IMR-90 (cell line): ENCODE measurements at regions not wholly inside any gene's neighbourhood (a gene's known extent, or its start where the extent isn't known, plus 50 kb on each side); places are given as distances from the start of the nearest gene placed in this dataset.
A peak's percentile ranks its signal among the peaks of the same experiment; 100 is the strongest.

ENCODE experiments used
- ATAC-seq: fragments of 200-7000 bp; cut with Tn5 transposase; 2 replicates; pipeline ENCODE4 v1.9.1; 2020; ENCODE audit warnings: low read depth, mild to moderate bottlenecking, moderate library complexity
- BruUV-seq: library from RNA; stranded (reverse); fragments of 400-500 nt; replicated peaks from 2 replicates; lab custom pipeline; 2021; lab: Mats Ljungman, UMichigan
- CTCF ChIA-PET: fragments of 300-600 bp; formaldehyde crosslinking; extraction: SDS; loops from one replicate; lab custom pipeline; 2021; ENCODE audit warnings: antibody characterized with exemption; lab: Yijun Ruan, JAX
- POLR2A ChIA-PET: fragments of 300-600 bp; sonication (Branson Sonifier 250); formaldehyde crosslinking; loops from one replicate; lab custom pipeline; 2022; ENCODE audit warnings: antibody characterized with exemption; ENCODE audit not compliant: unreplicated experiment; lab: Charles Lee
- DNase-seq: peaks from one replicate; pipeline ENCODE4 v3.0.0; 2013
- H2AFZ ChIP-seq: replicated peaks from 2 replicates; pipeline ENCODE3; 2013; ENCODE audit warnings: low read length, mild to moderate bottlenecking; ENCODE audit not compliant: poor library complexity
- H2AK5ac ChIP-seq: 2 replicates; pipeline ENCODE4 v1.6.1; 2013; ENCODE audit warnings: low read depth, low read length, inconsistent platforms
- H2AK9ac ChIP-seq: replicated peaks from 2 replicates; pipeline ENCODE3; 2013; ENCODE audit warnings: mild to moderate bottlenecking, low read depth, low read length, moderate library complexity; ENCODE audit not compliant: poor library complexity
- H2BK120ac ChIP-seq: 2 replicates; pipeline ENCODE4 v1.6.1; 2013; ENCODE audit warnings: low read depth, low read length, inconsistent platforms
- H2BK15ac ChIP-seq: 3 replicates; pipeline ENCODE4 v1.6.1; 2013; ENCODE audit warnings: low read depth, low read length, inconsistent platforms
- H2BK20ac ChIP-seq: 2 replicates; pipeline ENCODE4 v1.6.1; 2013; ENCODE audit warnings: low read depth, mild to moderate bottlenecking, inconsistent platforms, low read length, moderate library complexity
- H2BK5ac ChIP-seq: 2 replicates; pipeline ENCODE4 v1.6.1; 2013; ENCODE audit warnings: mild to moderate bottlenecking, low read depth, low read length, inconsistent platforms; ENCODE audit not compliant: poor library complexity, severe bottlenecking
- H3K14ac ChIP-seq: replicated peaks from 2 replicates; pipeline ENCODE4 v1.6.1; 2013; ENCODE audit warnings: low read depth, low read length, inconsistent platforms
- H3K18ac ChIP-seq: 2 replicates; pipeline ENCODE4 v1.6.1; 2013; ENCODE audit warnings: low read depth, low read length, control low read depth
- H3K23ac ChIP-seq: 2 replicates; pipeline ENCODE4 v1.6.1; 2013; ENCODE audit warnings: low read depth, low read length, inconsistent platforms
- H3K27ac ChIP-seq: 2 replicates; pipeline ENCODE4 v1.5.1; 2013; ENCODE audit warnings: mild to moderate bottlenecking, control low read depth, low read length; ENCODE audit not compliant: insufficient read depth
- H3K27me3 ChIP-seq: 2 replicates; pipeline ENCODE4 v1.6.1; 2013; ENCODE audit warnings: low read length; ENCODE audit not compliant: control insufficient read depth, insufficient read depth
- H3K36me3 ChIP-seq: 2 replicates; pipeline ENCODE4 v1.6.1; 2013; ENCODE audit warnings: low read length, mixed read lengths; ENCODE audit not compliant: control insufficient read depth, insufficient read depth
- H3K4ac ChIP-seq: 2 replicates; pipeline ENCODE4 v1.6.1; 2013; ENCODE audit warnings: low read depth, low read length, inconsistent platforms
- H3K4me1 ChIP-seq: 2 replicates; pipeline ENCODE4 v1.6.1; 2013; ENCODE audit warnings: low read length, mixed read lengths; ENCODE audit not compliant: control insufficient read depth, insufficient read depth
- H3K4me2 ChIP-seq: 2 replicates; pipeline ENCODE4 v1.6.1; 2013; ENCODE audit warnings: low read depth, mild to moderate bottlenecking, control low read depth, low read length, moderate library complexity
- H3K4me3 ChIP-seq: 2 replicates; pipeline ENCODE4 v1.5.1; 2013; ENCODE audit warnings: low read depth, mild to moderate bottlenecking, control low read depth, low read length, moderate library complexity; ENCODE audit not compliant: insufficient read depth
- H3K56ac ChIP-seq: 2 replicates; pipeline ENCODE4 v1.6.1; 2013; ENCODE audit warnings: low read length, inconsistent platforms; ENCODE audit not compliant: insufficient read depth; ENCODE audit errors: extremely low read depth
- H3K79me1 ChIP-seq, 2 experiments: 2 replicates each; pipeline ENCODE4 v1.6.1; 2013; ENCODE audit warnings: low read length in 2 of 2, inconsistent platforms in 1 of 2, low read depth in 1 of 2
- H3K9ac ChIP-seq: 2 replicates; pipeline ENCODE4 v1.6.1; 2013; ENCODE audit warnings: low read depth, low read length, control low read depth
- H3K9me1 ChIP-seq: 2 replicates; pipeline ENCODE4 v1.6.1; 2013; ENCODE audit warnings: low read length, inconsistent platforms; ENCODE audit not compliant: insufficient read depth
- H3K9me3 ChIP-seq: 2 replicates; pipeline ENCODE4 v1.6.1; 2013; ENCODE audit warnings: low read length; ENCODE audit not compliant: control insufficient read depth, insufficient read depth
- H4K20me1 ChIP-seq: 2 replicates; pipeline ENCODE4 v1.6.1; 2013; ENCODE audit warnings: low read length, inconsistent platforms; ENCODE audit not compliant: insufficient read depth
- H4K5ac ChIP-seq: 2 replicates; pipeline ENCODE4 v1.6.1; 2013; ENCODE audit warnings: mild to moderate bottlenecking, low read depth, low read length, control low read depth
- H4K8ac ChIP-seq, 2 experiments: 2 replicates each; pipeline ENCODE4 v1.6.1; 2013; ENCODE audit warnings: low read depth in 2 of 2, low read length in 2 of 2, control low read depth in 1 of 2, inconsistent platforms in 1 of 2
- H4K91ac ChIP-seq: 2 replicates; pipeline ENCODE4 v1.6.1; 2013; ENCODE audit warnings: low read depth, low read length, inconsistent platforms; ENCODE audit not compliant: insufficient read depth
- BHLHE40 ChIP-seq: fragments of 150-350 bp; IDR thresholded peaks from 2 replicates; pipeline ENCODE4 v1.6.1; 2016; ENCODE audit warnings: mild to moderate bottlenecking, low read depth, low read length
- CHD1 ChIP-seq: IDR thresholded peaks from 2 replicates; pipeline ENCODE4 v1.6.1; 2012; ENCODE audit warnings: low read depth, low read length, improper control_type of control experiment
- ELK1 ChIP-seq: fragments of 150-350 bp; IDR thresholded peaks from 2 replicates; pipeline ENCODE4 v1.6.1; 2016; ENCODE audit warnings: low read depth, mild to moderate bottlenecking, low read length, moderate library complexity, borderline replicate concordance
- FOS ChIP-seq: fragments of 150-350 bp; IDR thresholded peaks from 2 replicates; pipeline ENCODE4 v1.6.1; 2016; ENCODE audit warnings: low read depth, low read length
- MAFK ChIP-seq: IDR thresholded peaks from 2 replicates; pipeline ENCODE4 v1.6.1; 2012; ENCODE audit warnings: low read depth, low read length, improper control_type of control experiment
- MAZ ChIP-seq: IDR thresholded peaks from 2 replicates; pipeline ENCODE4 v1.6.1; 2012; ENCODE audit warnings: low read depth, mild to moderate bottlenecking, low read length, improper control_type of control experiment, moderate library complexity, borderline replicate concordance
- NFE2L2 ChIP-seq: fragments of 150-350 bp; IDR thresholded peaks from 2 replicates; pipeline ENCODE4 v1.6.1; 2016; ENCODE audit warnings: low read depth, mild to moderate bottlenecking, low read length
- POLR2A ChIP-seq: IDR thresholded peaks from 2 replicates; pipeline ENCODE4 v1.6.1; 2012; ENCODE audit warnings: mild to moderate bottlenecking, low read depth, low read length
- RAD21 ChIP-seq: IDR thresholded peaks from 2 replicates; pipeline ENCODE4 v1.6.1; 2012; ENCODE audit warnings: low read length, improper control_type of control experiment
- RCOR1 ChIP-seq: IDR thresholded peaks from 2 replicates; pipeline ENCODE4 v1.6.1; 2012; ENCODE audit warnings: mild to moderate bottlenecking, low read length, improper control_type of control experiment; ENCODE audit not compliant: insufficient replicate concordance
- RFX5 ChIP-seq: IDR thresholded peaks from 2 replicates; pipeline ENCODE4 v1.8.0; 2012; ENCODE audit warnings: low read depth, mild to moderate bottlenecking, low read length, moderate library complexity
- SMC3 ChIP-seq: fragments of 150-350 bp; IDR thresholded peaks from 2 replicates; pipeline ENCODE4 v1.6.1; 2016; ENCODE audit warnings: low read depth, mild to moderate bottlenecking, antibody characterized with exemption, low read length, moderate library complexity
- WGBS, 2 experiments: methylation state at CpG; one replicate each; pipeline versions ENCODE4 v1.1.5 to v1.1.7; 2013; ENCODE audit warnings: missing lambda C conversion rate in 2 of 2; ENCODE audit not compliant: insufficient read length in 1 of 2; ENCODE audit errors: extremely low coverage in 2 of 2; 5-methylcytosine and 5-hydroxymethylcytosine counted together
- dilution Hi-C: fragments of 300-500 bp; cut with HindIII; formaldehyde crosslinking; loops from one replicate; pipeline ENCODE4 v1.14.3; 2018; ENCODE audit warnings: low sequenced_read_pairs; ENCODE audit not compliant: unreplicated experiment
- in situ Hi-C: fragments of 300-500 bp; cut with MboI; formaldehyde crosslinking; loops from 3 replicates; pipeline ENCODE4 v1.14.3; 2019; ENCODE audit warnings: low sequenced_read_pairs, inconsistent platforms, mixed read lengths
- intact Hi-C: fragments of 100-400 bp; cut with micrococcal nuclease; formaldehyde crosslinking; loops from 2 replicates; pipeline ENCODE4 v1.10.0; 2022
- TF ChIP-seq, protein P1 (sequence below): conservative IDR thresholded peaks from 2 replicates; pipeline ENCODE4 v1.5.1; 2012; ENCODE audit warnings: mild to moderate bottlenecking, low read depth, low read length, improper control_type of control experiment
- TF ChIP-seq, protein P2 (sequence below): fragments of 150-350 bp; IDR thresholded peaks from 2 replicates; pipeline ENCODE4 v1.6.1; 2017; ENCODE audit warnings: mild to moderate bottlenecking, antibody characterized with exemption, low read length, low read depth

- H4K20me1 ChIP-seq = no peaks in the 10 kb centered on the region
- POLR2A ChIA-PET = no interaction called here
- no peak overlapping the region for H2AFZ ChIP-seq
- no peak overlapping the region for H3K4me2 ChIP-seq
- H4K8ac ChIP-seq = no peak overlapping the region
- H3K27me3 ChIP-seq = no peaks in the 10 kb centered on the region
- no peak for DNase-seq
- no peak overlapping the region for H4K5ac ChIP-seq
- WGBS, 2 experiments = no CpG with 5 or more reads among the region's 3 CpGs
- H3K79me1 ChIP-seq = no peaks in the 10 kb centered on the region
- in situ Hi-C loops = no loop called here
- peaks cover 12% of the 10 kb centered on the region for H3K9me1 ChIP-seq
- H3K56ac ChIP-seq = no peak overlapping the region
- CTCF ChIA-PET = interaction anchor here (0.6 to 1.1 kb wide), 2 partner anchors 17 to 47 kb away, joined by 3 read pairs; no protein-coding TSS in a partner anchor
- H2BK5ac ChIP-seq = no peak overlapping the region
- H3K9ac ChIP-seq = no peak overlapping the region
- dilution Hi-C loops = no loop called here
- no peak overlapping the region for H3K23ac ChIP-seq
- no peak overlapping the region for H3K27ac ChIP-seq
- peaks cover 22% of the 10 kb centered on the region for H3K4me1 ChIP-seq
- H2AK9ac ChIP-seq = no peak overlapping the region
- peak overlapping the region; percentile 62; the same call in 2 of the 3 replicates for H2BK15ac ChIP-seq
- peak overlapping the region; percentile 36; the same call in 1 of the 2 replicates for H2BK20ac ChIP-seq
- intact Hi-C loops = loop anchor here (1.0 kb wide), 1 partner anchor 14 kb away; no protein-coding TSS in a partner anchor
- TF ChIP-seq NFE2L2 = no peak
- TF ChIP-seq SMC3 = no peak
- no peak for TF ChIP-seq MAFK
- TF ChIP-seq, protein P1, sequence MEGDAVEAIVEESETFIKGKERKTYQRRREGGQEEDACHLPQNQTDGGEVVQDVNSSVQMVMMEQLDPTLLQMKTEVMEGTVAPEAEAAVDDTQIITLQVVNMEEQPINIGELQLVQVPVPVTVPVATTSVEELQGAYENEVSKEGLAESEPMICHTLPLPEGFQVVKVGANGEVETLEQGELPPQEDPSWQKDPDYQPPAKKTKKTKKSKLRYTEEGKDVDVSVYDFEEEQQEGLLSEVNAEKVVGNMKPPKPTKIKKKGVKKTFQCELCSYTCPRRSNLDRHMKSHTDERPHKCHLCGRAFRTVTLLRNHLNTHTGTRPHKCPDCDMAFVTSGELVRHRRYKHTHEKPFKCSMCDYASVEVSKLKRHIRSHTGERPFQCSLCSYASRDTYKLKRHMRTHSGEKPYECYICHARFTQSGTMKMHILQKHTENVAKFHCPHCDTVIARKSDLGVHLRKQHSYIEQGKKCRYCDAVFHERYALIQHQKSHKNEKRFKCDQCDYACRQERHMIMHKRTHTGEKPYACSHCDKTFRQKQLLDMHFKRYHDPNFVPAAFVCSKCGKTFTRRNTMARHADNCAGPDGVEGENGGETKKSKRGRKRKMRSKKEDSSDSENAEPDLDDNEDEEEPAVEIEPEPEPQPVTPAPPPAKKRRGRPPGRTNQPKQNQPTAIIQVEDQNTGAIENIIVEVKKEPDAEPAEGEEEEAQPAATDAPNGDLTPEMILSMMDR = no peak
- TF ChIP-seq FOS = no peak
- TF ChIP-seq CHD1 = no peak
- no peak for TF ChIP-seq ELK1
- TF ChIP-seq, protein P2, sequence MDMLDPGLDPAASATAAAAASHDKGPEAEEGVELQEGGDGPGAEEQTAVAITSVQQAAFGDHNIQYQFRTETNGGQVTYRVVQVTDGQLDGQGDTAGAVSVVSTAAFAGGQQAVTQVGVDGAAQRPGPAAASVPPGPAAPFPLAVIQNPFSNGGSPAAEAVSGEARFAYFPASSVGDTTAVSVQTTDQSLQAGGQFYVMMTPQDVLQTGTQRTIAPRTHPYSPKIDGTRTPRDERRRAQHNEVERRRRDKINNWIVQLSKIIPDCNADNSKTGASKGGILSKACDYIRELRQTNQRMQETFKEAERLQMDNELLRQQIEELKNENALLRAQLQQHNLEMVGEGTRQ = no peak
- no peak for TF ChIP-seq RAD21
- no peak for TF ChIP-seq RFX5
- no peak for TF ChIP-seq POLR2A
- TF ChIP-seq RCOR1 = no peak
- TF ChIP-seq MAZ = no peak
- TF ChIP-seq BHLHE40 = no peak
- 0 out of 2 replicates have a peak overlapping the region, but pooled peaks have one; percentile 84 for H2AK5ac ChIP-seq
- ATAC-seq = no peak
- H3K9me3 ChIP-seq = peaks cover 3% of the 10 kb centered on the region
- H2BK120ac ChIP-seq = no peak overlapping the region
- BruUV-seq = no TSS peak
- H3K14ac ChIP-seq = no peak overlapping the region
- no peak overlapping the region for H4K91ac ChIP-seq
- no peak overlapping the region for H3K18ac ChIP-seq
- H3K4me3 ChIP-seq = no peak overlapping the region
- no peak overlapping the region for H3K4ac ChIP-seq
- no peaks in the 10 kb centered on the region for H3K36me3 ChIP-seq
Observed at GRCh38 chr18:22473366-22473765, 55.7 kb upstream of the CTAGE1 start.
